ENCODE measurements at regions not wholly inside any gene's neighbourhood (a gene's known extent, or its start where the extent isn't known, plus 50 kb on each side); places are given as distances from the start of the nearest gene placed in this dataset.

DNA sequence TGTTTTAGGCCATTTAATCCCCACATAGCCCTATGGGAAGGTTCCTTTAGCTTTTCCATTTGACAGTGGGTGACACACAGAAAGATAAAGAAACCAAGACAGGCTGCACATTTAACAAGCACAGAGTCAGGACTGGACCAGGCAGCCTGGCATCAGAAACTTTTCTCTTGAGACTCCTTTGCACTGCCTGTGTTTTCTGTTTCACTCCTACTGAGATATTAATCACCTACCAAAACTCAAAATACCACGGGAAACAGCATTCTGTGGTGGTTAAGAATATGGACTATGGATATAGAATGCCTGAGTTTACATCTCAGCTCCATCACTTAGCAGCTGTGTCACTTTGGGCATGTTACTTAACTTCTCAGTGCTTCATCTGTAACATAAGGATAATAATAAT, 73.3 kb downstream of the CTAGE1 start:
- Histone ChIP-seq H3K36me3 (ENCODE audit: insufficient read depth, low read length) (no peaks in the 10 kb centered on the region), H3K4me2 (ENCODE audit: low read length) (no peak overlapping the region), H3K27me3 (ENCODE audit: control insufficient read depth, insufficient read depth, low read length) (peaks cover 33% of the 10 kb centered on the region), H3K9me3 (replicated peaks; ENCODE audit: low read length) (no peaks in the 10 kb centered on the region), H3K9ac (ENCODE audit: low read depth, low read length) (no peak overlapping the region), H3K4me1 (ENCODE audit: control insufficient read depth, insufficient read depth, low read length) (peaks cover 17% of the 10 kb centered on the region), H3K4me3 (ENCODE audit: low read length) (no peak overlapping the region)

DNA sequence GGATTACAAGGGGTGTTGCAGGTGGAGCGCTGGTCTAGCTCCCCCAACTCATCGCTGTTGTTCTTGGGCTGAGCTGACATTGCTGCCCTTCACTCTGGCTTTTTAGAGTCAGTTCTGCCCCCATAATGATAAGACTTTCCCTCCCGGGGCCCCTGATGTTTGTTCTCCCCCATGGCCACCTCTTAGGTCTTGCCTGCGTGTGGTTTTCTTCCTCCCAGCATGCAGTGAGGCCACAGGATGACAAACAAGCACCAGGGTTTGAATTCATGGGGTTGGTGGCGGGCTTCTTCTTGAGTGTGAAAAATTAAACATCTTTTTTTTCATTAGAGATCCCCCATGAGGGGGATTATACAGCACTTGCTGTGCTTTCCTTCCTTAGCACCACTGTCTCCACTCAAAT, 74.1 kb downstream of the CTAGE1 start:
- Histone ChIP-seq H3K36me3 (ENCODE audit: insufficient read depth, low read length) (no peaks in the 10 kb centered on the region), H3K9ac (ENCODE audit: low read depth, low read length) (no peak overlapping the region), H3K4me3 (ENCODE audit: low read length) (no peak overlapping the region), H3K4me1 (ENCODE audit: control insufficient read depth, insufficient read depth, low read length) (peaks cover 12% of the 10 kb centered on the region), H3K27me3 (ENCODE audit: control insufficient read depth, insufficient read depth, low read length) (peaks cover 25% of the 10 kb centered on the region), H3K9me3 (replicated peaks; ENCODE audit: low read length) (no peaks in the 10 kb centered on the region), H3K4me2 (ENCODE audit: low read length) (no peak overlapping the region)

DNA sequence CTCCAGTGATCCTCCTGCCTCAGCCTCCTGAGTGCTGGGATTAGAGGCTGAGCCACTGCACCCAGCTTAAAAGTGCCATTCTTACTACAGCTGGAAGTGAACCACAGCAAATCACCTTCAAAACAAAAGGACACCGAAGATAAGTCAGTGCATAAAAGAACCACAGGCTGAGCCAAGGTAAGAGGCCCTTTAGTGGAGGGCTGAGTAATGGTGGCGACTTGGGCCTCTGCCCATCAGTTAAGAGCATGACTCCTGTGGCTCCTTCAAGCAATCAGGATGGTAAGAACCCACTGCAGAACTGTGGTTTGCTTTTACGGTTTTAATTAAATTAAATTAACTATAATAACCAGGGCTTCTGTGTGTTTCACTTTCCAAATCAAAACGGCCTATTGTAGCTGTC, 75.1 kb downstream of the CTAGE1 start:
- H3K4me1 ChIP-seq (ENCODE audit: control insufficient read depth, insufficient read depth, low read length), result peaks cover 7% of the 10 kb centered on the region
- no peaks in the 10 kb centered on the region for H3K36me3 ChIP-seq (ENCODE audit: insufficient read depth, low read length)
- H3K9ac ChIP-seq (ENCODE audit: low read depth, low read length), result no peak overlapping the region
- no peak overlapping the region for H3K4me2 ChIP-seq (ENCODE audit: low read length)
- no peaks in the 10 kb centered on the region for H3K9me3 ChIP-seq (replicated peaks; ENCODE audit: low read length)
- no peak overlapping the region for H3K4me3 ChIP-seq (ENCODE audit: low read length)
- H3K27me3 ChIP-seq (ENCODE audit: control insufficient read depth, insufficient read depth, low read length), result peaks cover 16% of the 10 kb centered on the region

DNA sequence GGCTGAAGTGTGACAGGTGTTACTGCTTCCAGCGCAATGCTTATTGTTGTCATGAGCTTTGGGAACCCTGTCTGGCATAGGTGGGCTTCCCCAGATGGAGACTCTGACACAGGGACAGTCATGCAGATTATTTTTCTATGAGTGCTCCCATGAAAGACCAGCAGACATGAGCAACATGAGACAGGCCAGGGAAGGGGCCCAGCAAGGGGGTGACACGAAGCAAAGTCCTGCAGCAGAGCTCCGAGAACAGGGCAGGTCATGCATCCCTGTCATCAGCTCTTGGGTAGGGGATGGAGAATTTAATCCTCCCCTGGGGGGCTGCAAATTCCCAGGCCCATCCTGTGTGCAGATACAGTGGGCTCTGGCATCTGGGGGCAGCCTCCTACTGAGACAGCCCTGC, 77.4 kb downstream of the CTAGE1 start:
- Histone ChIP-seq H3K4me1 (ENCODE audit: control insufficient read depth, insufficient read depth, low read length) (no peaks in the 10 kb centered on the region), H3K9ac (ENCODE audit: low read depth, low read length) (no peak overlapping the region), H3K27me3 (ENCODE audit: control insufficient read depth, insufficient read depth, low read length) (peaks cover 3% of the 10 kb centered on the region), H3K36me3 (ENCODE audit: insufficient read depth, low read length) (no peaks in the 10 kb centered on the region), H3K4me2 (ENCODE audit: low read length) (no peak overlapping the region), H3K4me3 (ENCODE audit: low read length) (no peak overlapping the region), H3K9me3 (replicated peaks; ENCODE audit: low read length) (no peaks in the 10 kb centered on the region)

DNA sequence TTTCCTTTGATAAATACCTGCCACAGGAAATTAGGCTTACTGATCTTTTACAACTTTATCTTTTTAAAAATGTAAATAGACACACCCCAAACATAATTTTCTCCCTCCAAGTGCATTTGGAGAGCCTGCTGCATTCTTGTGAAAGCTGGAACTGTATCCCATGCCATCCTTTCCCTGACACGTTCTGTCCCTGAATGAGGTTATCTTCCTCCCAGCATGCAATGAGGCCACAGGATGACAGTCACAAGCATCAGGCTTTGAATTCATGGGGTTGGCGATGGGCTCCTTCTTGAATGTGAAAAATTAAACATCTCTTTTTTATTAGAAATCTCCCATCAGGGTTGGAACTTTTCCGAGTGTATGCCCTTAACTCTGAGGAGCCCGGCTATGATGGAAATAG, 77.8 kb downstream of the CTAGE1 start:
- Histone ChIP-seq H3K4me2 (ENCODE audit: low read length) (no peak overlapping the region), H3K9ac (ENCODE audit: low read depth, low read length) (no peak overlapping the region), H3K9me3 (replicated peaks; ENCODE audit: low read length) (no peaks in the 10 kb centered on the region), H3K4me1 (ENCODE audit: control insufficient read depth, insufficient read depth, low read length) (no peaks in the 10 kb centered on the region), H3K27me3 (ENCODE audit: control insufficient read depth, insufficient read depth, low read length) (peaks cover 3% of the 10 kb centered on the region), H3K4me3 (ENCODE audit: low read length) (no peak overlapping the region), H3K36me3 (ENCODE audit: insufficient read depth, low read length) (no peaks in the 10 kb centered on the region)

DNA sequence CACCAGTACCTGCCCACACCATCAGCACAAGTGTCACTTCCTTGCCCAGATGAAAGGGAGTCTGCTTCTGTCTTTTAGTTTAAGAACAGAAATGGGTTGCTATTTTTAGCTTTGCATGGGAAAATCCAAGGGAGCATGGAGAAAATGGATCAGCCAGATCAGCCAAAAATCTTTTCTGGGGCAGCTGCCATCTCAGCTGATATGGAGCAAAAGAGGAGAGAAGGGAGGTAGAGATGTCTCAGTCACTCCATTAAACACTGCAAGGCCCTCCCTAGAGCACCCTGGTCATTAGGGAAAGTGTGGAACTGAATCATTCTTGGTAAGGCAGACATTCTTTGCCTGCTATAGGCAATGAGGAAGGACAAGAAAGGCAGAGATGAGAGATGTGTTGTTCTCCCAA, 79.9 kb downstream of the CTAGE1 start:
- Histone ChIP-seq H3K4me2 (ENCODE audit: low read length) (no peak overlapping the region), H3K9me3 (replicated peaks; ENCODE audit: low read length) (no peaks in the 10 kb centered on the region), H3K27me3 (ENCODE audit: control insufficient read depth, insufficient read depth, low read length) (peaks cover 3% of the 10 kb centered on the region), H3K9ac (ENCODE audit: low read depth, low read length) (no peak overlapping the region), H3K4me1 (ENCODE audit: control insufficient read depth, insufficient read depth, low read length) (no peaks in the 10 kb centered on the region), H3K36me3 (ENCODE audit: insufficient read depth, low read length) (no peaks in the 10 kb centered on the region), H3K4me3 (ENCODE audit: low read length) (no peak overlapping the region)

DNA sequence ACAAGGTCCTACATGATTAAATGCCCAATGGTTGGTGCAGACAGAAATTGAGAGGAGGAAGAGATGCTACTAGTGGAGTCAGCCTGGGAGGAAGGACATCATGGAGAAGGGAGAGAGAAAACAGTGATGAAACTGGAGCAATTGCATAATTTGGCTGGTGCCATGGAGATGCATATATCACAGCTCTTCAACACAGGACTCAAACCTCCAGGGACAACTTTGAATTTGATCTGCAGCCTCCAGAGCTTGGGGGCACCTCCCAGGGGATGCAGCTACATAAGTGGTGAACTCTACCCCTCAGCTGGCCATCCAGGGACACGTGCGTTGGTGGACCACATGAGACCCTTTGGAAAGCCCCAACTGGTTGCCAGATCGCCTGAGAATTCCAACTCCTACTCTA, 80.4 kb downstream of the CTAGE1 start:
- Histone ChIP-seq H3K9me3 (replicated peaks; ENCODE audit: low read length) (no peaks in the 10 kb centered on the region), H3K27me3 (ENCODE audit: control insufficient read depth, insufficient read depth, low read length) (peaks cover 3% of the 10 kb centered on the region), H3K9ac (ENCODE audit: low read depth, low read length) (no peak overlapping the region), H3K4me3 (ENCODE audit: low read length) (no peak overlapping the region), H3K36me3 (ENCODE audit: insufficient read depth, low read length) (no peaks in the 10 kb centered on the region), H3K4me1 (ENCODE audit: control insufficient read depth, insufficient read depth, low read length) (no peaks in the 10 kb centered on the region), H3K4me2 (ENCODE audit: low read length) (no peak overlapping the region)

DNA sequence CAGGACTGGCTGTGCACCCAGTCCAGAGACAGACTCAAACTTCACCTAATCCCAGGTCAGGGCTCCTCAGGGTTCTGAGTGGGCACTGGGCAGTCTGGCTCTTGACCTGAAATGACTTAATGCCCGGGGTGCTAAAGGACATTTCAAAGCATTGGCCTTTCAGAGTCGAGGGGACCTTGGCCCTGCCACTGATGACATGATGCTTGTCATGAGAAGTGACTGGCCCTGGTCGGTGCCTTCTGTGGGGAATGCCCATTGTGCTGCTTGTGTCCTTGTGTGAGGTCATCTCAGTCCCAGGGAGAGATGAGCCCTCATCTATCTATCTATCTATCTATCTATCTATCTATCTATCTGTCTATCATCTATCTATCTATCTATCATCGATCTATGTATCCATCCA, 81.3 kb downstream of the CTAGE1 start:
- no peak overlapping the region for H3K4me3 ChIP-seq (ENCODE audit: low read length)
- H3K36me3 ChIP-seq (ENCODE audit: insufficient read depth, low read length), result no peaks in the 10 kb centered on the region
- no peak overlapping the region for H3K9ac ChIP-seq (ENCODE audit: low read depth, low read length)
- no peak overlapping the region for H3K4me2 ChIP-seq (ENCODE audit: low read length)
- peaks cover under 1% of the 10 kb centered on the region for H3K9me3 ChIP-seq (replicated peaks; ENCODE audit: low read length)
- H3K27me3 ChIP-seq (ENCODE audit: control insufficient read depth, insufficient read depth, low read length), result peaks cover 3% of the 10 kb centered on the region
- H3K4me1 ChIP-seq (ENCODE audit: control insufficient read depth, insufficient read depth, low read length), result no peaks in the 10 kb centered on the region

DNA sequence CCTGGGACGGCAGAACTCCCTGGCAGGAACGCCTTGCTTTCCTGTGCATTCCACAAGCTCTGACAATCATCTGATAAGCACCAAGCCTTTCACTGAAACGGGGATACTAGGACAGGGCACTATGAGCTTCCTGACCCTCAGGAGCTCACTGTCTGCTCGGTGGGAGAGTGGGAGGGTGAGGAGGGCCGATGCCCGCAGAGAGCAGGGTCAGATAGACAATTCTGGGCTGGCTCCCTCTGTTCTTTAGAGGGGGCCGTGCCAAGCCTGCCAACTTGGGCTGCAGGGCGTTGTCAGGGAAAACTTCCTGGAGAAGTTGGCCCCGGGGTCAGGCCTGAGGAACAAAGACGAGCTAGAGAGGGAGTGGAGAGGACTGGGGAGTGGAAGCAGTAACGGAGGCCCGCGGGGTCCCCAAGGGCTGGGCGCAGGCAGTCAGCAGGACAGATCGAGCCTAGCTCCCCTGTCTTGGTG, 82.0 kb downstream of the CTAGE1 start:
- H3K4me1 ChIP-seq (ENCODE audit: control insufficient read depth, insufficient read depth, low read length), result no peaks in the 10 kb centered on the region
- H3K36me3 ChIP-seq (ENCODE audit: insufficient read depth, low read length), result no peaks in the 10 kb centered on the region
- H3K9me3 ChIP-seq (replicated peaks; ENCODE audit: low read length), result peaks cover 2% of the 10 kb centered on the region
- no peak overlapping the region for H3K4me3 ChIP-seq (ENCODE audit: low read length)
- H3K27me3 ChIP-seq (ENCODE audit: control insufficient read depth, insufficient read depth, low read length), result peaks cover 3% of the 10 kb centered on the region
- no peak overlapping the region for H3K9ac ChIP-seq (ENCODE audit: low read depth, low read length)
- no peak overlapping the region for H3K4me2 ChIP-seq (ENCODE audit: low read length)

DNA sequence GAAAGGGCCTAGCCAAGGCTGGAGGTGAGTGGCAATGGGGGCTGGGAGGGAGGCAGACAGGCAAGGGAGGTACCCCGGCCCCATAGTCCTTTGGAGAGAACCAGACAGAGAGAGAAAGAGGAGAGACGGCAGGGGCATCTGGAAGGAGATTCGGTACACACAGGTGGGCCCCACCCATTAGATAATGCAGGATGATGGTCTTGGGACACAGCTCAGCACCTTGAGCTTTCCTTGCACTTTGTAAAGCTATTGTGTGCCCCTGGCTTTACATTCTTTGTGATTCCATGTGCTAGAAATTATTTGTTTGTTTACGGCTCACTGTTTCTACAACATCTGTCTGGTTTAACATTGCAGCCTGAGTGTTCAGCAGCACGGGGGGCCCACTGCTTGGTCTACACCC, 83.1 kb downstream of the CTAGE1 start:
- no peaks in the 10 kb centered on the region for H3K36me3 ChIP-seq (ENCODE audit: insufficient read depth, low read length)
- no peak overlapping the region for H3K9ac ChIP-seq (ENCODE audit: low read depth, low read length)
- no peak overlapping the region for H3K4me2 ChIP-seq (ENCODE audit: low read length)
- no peaks in the 10 kb centered on the region for H3K4me1 ChIP-seq (ENCODE audit: control insufficient read depth, insufficient read depth, low read length)
- H3K9me3 ChIP-seq (replicated peaks; ENCODE audit: low read length), result peaks cover 2% of the 10 kb centered on the region
- H3K4me3 ChIP-seq (ENCODE audit: low read length), result no peak overlapping the region
- no peaks in the 10 kb centered on the region for H3K27me3 ChIP-seq (ENCODE audit: control insufficient read depth, insufficient read depth, low read length)

DNA sequence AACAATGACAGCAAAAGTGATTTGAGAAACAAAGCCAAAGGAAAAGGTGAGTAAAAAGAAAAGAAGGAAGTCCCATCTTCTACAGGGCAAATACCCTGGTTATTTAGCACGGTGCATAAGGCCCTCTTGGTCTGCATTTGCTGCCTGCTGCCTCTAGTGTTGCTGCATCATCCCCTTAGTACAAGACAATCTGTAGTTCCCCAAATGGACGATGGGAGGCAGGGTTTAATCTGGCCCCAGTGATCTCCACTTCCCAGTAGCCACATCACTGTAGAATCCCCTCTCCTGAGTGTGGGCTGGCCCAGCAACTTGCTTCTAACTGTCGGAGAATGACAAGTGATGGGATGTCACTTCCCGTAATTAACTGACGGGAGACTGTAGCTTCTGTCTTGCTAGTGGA, 85.1 kb downstream of the CTAGE1 start:
- Histone ChIP-seq H3K4me3 (ENCODE audit: low read length) (no peak overlapping the region), H3K9ac (ENCODE audit: low read depth, low read length) (no peak overlapping the region), H3K9me3 (replicated peaks; ENCODE audit: low read length) (peaks cover 2% of the 10 kb centered on the region), H3K4me2 (ENCODE audit: low read length) (no peak overlapping the region), H3K36me3 (ENCODE audit: insufficient read depth, low read length) (no peaks in the 10 kb centered on the region), H3K27me3 (ENCODE audit: control insufficient read depth, insufficient read depth, low read length) (no peaks in the 10 kb centered on the region), H3K4me1 (ENCODE audit: control insufficient read depth, insufficient read depth, low read length) (no peaks in the 10 kb centered on the region)

DNA sequence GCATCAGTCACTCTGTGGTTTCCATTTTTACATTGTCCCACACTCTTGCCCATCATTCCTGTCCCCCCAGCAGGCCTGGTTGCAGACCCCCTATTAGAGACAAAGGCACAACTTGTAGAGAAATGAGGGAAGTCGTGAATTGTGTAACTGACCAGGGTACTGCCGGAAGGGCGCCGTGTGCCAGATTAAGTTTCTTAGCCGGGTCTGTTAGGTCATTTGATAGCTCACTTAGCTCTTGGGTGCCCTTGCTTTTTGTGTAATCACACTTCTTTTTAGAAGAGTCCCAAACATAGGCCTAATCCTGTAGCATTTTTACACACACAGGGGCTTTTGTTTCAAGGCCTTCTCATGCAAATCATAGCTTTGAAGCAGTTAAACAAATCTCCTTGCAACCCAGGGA, 87.2 kb downstream of the CTAGE1 start:
- no peak overlapping the region for H3K4me2 ChIP-seq (ENCODE audit: low read length)
- H3K4me3 ChIP-seq (ENCODE audit: low read length), result no peak overlapping the region
- H3K4me1 ChIP-seq (ENCODE audit: control insufficient read depth, insufficient read depth, low read length), result no peaks in the 10 kb centered on the region
- H3K36me3 ChIP-seq (ENCODE audit: insufficient read depth, low read length), result no peaks in the 10 kb centered on the region
- no peak overlapping the region for H3K9ac ChIP-seq (ENCODE audit: low read depth, low read length)
- H3K9me3 ChIP-seq (replicated peaks; ENCODE audit: low read length), result peaks cover 2% of the 10 kb centered on the region
- H3K27me3 ChIP-seq (ENCODE audit: control insufficient read depth, insufficient read depth, low read length), result no peaks in the 10 kb centered on the region

Data from skeletal muscle satellite cell (primary cell).